ENCODE measurements at regions not wholly inside any gene's neighbourhood (a gene's known extent, or its start where the extent isn't known, plus 50 kb on each side); places are given as distances from the start of the nearest gene placed in this dataset.
A peak's percentile ranks its signal among the peaks of the same experiment; 100 is the strongest.
"Not testable (repeated sequence)": the region's sequence is repeated elsewhere in the genome, so short reads cannot be mapped to it uniquely, and the experiment has no call there.

DNA sequence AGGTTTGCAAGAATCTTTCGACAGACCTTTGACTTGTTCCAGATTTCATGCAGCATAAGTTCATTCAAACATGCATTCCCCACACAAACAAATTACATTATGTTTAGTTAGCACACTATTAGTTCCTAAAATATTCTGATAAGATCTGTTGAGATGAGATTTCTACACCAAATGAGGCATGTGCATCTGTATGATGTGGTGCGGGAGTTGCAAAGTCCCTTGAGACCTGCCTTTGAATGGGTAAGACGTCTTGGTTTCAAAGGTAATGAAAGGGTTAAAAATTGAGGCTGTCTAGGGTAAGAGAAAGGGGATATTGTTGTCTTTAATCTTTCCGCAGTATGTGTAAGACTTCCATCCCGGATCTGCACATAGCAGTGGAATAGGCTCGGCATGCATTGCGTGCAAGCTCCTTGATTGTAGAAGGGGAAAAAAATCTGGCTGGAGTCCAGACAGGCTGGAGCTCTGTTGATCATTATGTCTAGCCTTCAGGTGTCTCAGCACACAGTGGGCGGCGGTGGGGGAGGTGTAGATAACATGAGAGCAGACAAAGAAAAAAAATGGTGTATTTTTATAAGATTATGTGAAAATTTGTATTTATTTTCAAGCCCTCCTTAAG is 296.6 kb downstream of the PTPRC start:
- peak; percentile 68 for DNase-seq

DNA sequence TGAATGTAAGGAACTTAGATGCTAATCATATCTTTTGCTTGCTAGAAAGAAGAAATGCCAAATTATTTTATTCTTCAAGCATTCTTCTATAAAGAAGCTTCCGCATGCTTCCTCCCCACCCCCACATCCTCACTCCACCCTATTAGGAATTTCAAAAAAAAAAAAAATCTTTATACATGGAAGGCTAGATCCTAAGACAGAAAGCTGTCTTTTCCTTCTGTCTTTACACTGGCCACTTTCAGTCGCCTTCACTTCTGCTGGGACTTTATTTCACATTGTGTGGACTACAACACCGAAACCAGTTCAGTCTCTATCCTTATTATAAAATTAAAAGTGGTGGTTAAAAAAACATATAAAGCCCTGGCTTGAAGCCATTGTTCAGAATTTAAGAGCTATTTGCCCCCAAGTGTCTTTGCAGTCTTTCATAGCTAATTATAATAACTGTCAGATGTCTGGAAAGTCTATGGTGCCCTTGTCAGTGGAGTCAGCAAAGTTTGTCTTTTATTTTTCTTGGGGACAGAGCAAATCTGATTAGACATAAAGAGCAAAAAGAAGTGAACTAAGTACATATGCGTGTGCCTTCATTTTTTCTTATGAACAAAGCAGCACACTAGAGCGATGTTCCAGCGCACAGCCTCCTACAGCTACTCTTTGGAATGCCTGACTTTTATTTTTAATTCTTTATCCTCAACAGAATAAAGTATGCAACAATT is 297.7 kb downstream of the PTPRC start:
- DNase-seq, result no peak

DNA sequence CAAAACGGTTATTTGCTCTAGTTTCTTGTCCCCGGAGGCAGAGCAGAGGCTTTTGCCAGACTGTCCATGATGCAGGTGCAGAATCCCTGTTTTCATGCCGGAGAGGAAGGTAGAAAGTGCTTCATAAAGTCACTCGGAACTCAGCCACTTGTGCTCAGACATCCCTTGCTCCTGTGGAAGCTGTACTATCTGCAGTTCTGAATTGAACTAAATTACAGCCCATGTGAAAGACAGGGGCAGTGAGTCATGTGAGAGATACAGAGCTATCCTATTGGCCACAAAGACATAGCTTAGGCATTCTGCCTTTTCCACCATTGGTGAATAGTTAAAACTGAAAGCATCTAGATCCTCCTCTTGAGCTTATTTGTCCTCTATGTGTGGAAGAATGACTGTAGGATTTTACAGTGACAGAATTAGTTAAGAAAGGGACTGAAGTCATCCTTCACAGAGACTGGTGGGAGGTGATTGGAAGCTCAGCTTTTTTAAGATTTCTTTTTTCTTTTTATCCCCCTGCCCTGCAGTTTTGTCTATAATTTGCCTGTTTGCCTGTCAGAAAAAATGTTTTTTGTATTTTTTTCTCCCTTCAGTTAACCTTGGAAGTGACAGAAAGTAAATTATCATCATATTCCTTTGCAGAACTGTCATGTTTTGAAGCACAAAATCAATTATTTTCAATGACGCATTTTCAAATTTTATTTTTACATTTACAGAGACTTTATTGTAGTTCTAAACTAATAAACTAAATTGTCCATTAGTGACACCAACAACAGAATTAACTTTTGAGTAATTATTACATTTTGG is 298.6 kb downstream of the PTPRC start:
- peak; percentile 40 for DNase-seq

DNA sequence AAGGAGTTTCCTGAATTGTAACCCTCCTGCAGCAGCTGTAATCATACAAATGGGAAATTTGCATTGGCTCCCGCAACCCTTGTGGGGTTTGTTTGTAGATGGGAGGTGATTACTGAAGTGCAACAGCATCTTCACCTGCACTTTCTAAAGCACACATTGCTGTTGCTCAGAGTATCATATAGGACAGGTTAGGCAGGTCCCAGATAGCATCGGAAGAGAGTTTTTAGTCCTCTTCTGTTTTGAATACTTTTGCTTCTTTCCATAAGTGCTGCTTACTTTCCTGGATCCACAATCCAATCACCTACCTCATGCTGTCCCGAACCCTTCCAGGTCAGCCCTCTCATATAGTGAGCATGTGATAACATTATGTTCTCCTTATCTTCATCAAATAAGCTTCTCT is 300.4 kb downstream of the PTPRC start:
- no peak for DNase-seq

DNA sequence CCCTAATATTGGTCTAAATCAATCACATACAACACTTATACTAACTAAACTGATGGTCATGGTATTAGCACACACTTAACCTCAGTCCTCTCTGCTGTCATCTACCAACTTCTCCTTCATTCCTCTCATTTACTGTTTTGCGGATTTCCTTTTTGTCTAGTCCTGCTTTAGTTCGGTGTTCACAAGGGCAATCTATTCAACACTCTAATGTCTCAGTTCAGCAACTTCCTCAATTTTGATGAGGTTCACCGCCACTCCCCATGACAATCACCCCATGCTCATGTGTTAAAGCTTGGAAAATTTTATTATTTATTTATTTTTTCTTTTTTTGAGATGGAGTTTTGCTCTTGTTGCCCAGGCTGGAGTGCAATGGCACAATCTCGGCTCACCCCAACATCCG is 301.1 kb downstream of the PTPRC start:
- no peak for DNase-seq

DNA sequence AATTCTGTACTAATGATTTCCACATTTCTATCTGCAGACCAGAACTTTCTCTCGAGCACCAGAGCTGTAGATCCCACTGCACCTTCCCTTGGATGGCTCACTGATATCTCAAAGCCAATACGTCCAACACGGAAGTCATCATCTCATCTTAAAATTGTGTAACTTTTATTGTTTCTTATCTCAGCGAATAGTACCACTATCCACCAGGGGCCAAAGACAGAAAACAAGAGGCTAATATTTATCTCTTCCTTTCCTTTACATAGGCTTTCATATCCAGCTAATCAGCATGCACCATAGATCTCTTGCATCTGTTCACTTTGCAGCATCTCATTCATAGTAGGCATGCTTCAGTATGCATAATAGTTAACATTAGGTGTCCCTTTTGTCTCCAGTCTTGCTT is 303.6 kb downstream of the PTPRC start:
- no peak for DNase-seq

DNA sequence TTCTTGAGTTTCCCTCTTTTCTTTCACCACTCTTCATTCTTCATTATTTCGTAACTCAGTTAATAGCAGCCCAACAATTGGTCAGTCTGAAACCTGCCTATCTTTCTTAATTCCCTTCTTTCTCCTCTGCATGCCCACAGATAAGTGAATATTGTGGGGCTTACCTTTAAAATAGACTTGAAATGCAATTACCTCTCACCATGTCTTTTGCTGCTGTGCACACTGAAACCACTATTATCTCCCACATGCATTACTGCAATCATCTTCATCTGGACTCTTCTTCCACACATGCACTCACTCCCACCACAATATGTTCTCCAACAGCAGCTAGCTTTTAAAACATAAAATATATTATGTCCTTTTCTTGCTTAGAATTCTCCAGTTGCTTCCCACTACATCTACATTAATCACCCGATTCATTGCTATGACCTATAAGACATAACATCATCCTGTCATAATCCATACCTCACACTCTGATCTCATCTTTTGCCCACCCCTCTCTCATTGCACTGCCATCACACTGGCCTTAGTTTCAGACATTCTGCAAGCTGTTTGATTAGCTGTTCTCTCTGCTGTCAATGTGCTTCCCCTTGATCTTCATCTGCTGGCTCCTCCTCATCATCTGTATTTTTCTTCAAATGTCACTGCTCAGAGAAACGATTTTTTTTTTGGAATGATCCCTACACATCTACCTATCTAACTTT is 304.8 kb downstream of the PTPRC start:
- no peak for DNase-seq

DNA sequence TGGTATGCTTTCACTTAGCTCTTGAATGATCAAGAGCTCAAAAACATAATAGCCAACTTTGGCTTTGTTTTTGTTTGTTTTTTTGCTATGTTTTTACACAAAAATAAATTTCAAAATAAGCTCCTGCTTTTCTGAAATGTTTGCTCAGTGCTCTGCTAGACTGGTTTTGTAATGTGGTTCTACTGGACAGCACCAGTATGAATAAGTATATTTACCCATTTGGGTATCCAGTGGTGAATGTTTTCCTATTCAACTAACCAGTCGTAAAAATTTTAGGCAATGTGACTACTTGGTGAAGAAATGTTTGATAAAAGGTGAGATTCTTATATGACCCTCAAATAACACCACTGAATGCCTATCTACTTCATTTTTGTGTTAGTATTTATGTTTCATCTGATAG is 308.6 kb downstream of the PTPRC start:
- DNase-seq, result no peak

DNA sequence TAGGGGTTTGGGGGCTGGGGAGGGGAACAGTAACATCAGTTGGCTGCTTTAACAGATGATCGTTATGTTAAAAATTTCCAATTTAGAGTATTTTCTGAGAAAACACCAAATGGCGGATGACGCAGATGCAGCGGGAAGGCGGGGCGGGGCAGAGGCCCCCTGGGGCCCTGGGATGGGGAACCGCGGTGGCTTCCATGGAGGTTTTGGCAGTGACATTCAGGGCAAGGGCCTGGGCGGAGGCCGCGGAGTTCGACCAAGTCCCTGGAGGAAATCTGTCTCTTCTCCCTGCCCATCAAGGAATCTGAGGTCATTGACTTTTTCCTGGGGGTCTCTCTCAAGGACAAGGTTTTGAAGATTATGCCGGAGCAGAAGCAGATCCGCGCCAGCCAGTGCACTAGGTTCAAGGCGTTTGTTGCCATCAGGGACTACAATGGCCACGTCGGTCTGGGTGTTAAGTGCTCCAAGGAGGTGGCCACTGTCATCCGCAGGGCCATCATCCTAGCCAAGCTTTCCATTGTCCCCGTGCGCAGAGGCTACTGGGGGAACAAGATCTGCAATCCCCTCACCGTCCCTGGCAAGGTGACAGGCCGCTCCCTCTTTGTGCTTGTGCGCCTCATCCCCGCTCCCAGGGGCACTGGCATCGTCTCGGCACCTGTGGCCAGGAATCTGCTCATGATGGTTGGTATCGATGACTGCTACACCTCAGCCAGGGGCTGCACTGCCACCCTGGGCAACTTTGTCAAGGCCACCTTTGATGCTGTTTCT is 310.2 kb downstream of the PTPRC start:
- no peak for DNase-seq

DNA sequence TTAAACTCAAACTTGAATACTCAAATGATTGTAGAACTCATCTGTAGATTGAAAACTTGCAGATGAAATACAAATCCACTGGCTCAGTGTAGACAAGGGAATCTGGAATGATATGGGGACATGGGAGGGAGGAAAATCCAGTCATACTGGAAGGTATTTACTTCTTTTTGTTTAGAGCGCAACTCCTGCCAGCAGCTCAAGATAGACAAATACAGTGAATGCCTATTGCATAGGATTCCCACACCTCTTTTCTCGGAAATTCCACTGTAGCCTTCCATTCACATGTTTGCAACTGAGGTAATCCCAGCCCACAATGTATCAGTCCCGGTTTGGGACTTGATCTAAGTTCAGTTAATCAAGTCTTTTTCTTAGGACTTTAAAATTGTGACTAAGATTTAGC is 311.2 kb downstream of the PTPRC start:
- DNase-seq, result no peak

DNA sequence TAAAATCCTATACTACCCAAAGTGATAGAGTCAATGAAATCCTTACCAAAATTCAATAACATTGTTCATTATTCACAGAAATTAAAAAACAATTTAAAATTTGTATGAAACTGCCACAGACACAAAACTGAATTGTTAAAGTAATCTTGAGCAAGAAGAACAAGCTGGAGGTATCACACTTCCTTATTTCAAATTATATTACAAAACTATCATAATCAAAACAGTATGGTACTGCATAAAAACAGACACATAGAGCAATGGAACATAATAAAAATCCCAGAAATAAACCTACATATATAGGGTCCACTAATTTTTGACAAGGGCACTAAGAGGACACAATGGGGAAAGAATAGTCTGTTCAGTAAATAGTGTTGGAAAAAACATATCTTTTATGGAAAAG is 316.2 kb downstream of the PTPRC start:
- DNase-seq, result no peak

DNA sequence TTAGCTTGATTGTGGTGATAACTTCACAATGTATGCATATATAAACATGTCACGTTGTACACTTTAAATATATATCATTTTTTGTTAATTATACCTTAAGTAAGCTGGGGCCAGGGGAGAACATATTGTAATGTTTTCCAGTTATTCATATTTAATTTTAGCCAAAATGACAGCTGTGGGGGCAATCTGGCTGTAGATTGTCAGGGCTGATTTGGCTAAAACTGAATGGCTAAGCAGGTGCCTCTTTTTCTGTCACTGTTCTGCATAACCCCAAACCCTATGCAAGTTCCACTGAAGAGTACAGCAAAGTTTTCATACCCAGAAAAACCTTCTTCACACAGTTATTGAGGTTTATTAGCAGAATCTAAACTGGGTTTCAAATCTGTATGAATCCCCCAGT is 318.2 kb downstream of the PTPRC start:
- DNase-seq, result no peak

DNA sequence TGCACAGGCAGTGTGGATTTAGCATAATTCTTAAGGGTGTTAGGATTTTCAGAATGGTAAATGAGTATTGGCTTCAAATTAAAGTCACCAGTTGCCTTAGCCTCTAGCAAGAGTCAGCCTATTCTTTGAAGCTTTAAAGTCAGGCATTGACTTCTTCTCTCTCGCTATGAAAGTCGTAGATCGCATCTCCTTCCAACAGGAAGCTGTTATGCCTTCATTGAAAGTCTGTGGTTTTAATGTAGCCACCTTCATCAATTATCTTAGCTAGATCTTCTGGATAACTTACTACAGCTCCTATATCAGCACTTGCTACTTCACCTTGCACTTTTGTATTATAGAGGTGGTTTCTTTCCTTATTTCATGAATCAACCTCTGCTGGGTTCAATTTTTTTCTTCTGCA is 320.2 kb downstream of the PTPRC start:
- DNase-seq, result no peak

DNA sequence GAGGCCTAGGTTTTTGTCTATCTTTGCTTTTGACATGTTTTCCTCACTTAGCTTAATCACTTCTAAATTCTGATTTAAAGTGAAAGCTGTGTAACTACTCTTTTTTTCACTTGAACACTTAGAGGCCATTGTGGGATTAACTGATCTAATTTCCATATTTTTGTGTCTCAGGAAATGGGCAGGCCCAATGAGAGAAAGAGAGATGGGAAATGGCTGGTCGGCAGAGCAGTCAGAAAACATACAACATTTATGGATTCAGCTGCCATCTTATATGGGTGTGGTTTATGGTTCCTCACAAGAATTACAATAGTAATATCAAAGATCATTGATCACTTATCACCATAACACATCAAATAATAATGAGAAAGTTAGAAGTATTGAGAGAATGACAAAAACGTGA is 320.8 kb downstream of the PTPRC start:
- DNase-seq, result no peak

DNA sequence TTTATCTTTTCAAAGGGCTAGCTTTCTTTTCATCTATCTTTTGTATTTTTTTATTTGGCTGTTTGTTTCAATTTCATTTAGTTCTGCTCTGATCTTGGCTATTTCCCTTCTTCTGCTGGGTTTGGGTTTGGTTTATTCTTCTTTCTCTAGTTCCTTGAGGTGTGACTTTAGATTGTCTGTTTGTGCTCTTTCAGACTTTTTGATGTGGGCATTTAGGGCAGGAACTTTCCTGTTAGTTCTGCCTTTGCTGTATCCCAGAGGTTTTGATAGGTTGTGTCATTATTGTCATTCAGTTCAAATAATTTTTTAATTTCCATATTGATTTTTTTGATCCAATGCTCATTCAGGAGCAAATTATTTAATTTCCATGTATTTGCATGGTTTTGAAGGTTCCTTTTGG is 325.0 kb downstream of the PTPRC start:
- DNase-seq, result not testable (repeated sequence)

DNA sequence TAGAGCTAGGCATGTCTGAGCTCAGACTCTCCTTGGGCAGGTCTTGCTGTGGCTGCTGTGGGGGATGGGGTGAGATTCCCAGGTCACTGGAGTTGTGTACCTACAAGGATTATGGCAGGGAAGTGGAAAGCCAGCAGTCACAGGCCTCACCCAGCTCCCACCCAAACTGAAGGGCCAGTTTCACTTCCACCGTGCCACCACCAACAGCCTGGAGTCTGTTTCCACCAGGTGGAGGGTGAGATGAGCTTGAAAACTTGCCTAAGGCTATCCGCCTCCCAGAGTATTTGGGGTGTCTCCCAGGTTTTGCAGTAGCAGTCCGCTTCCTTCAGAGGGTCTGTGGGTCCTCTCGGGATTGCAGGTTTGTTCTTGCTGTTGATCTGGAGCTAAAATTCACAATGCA is 327.7 kb downstream of the PTPRC start:
- DNase-seq, result no peak

DNA sequence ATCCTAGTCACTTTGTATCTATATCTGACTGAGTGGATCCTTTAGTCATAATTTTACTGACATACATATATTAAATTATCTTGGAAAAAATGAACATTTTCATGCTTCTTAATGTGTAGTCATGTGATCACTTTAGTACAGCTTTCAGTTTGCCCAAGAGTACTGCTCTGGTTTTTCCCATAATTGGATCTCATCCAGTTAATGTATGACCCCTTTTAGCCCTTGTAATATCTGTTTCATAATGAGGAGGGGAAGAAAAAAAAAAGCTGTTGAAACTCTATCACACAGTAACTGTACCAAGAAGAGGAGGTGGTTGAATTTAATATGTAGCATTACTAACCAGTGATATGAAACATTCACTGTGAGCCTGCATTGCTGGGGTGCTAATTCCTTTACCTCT is 328.7 kb downstream of the PTPRC start:
- DNase-seq, result no peak

DNA sequence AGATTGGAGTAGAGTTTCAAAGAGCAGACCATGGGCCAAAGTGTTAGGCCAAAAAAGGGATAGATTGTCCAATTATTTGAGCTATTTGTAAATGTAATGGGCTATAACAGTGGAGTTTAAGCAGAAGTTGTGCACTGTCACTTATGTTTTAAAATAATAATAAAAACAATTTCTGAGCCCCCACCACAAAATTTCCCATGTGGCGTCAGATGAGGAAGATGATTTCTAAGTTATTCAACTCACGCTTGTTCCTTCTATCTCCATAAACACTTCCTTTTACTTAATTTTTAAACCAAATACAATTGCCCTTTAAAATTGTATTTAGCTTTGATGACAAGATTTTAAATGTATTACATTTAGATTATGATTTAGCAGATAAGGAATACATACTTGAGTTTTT is 330.0 kb downstream of the PTPRC start:
- no peak for DNase-seq

DNA sequence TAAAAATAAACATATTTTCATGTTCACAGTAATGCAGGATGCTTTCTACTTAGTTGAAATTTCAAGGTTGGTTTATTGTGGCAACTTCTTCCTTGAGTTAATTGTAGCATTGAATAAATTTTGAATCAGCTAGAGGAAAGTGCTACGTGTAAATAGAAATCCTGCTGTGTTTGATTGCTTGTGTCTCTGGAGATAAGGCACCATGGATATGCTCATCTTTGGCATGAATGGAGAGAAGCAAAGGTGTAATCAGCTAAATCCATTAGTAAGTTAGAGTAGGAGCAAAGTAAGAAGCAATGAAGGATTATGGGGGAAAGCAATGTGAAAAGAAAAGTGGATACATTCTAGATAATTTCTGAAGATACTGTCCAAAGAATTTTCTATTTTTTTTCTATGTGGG is 331.1 kb downstream of the PTPRC start:
- no peak for DNase-seq

DNA sequence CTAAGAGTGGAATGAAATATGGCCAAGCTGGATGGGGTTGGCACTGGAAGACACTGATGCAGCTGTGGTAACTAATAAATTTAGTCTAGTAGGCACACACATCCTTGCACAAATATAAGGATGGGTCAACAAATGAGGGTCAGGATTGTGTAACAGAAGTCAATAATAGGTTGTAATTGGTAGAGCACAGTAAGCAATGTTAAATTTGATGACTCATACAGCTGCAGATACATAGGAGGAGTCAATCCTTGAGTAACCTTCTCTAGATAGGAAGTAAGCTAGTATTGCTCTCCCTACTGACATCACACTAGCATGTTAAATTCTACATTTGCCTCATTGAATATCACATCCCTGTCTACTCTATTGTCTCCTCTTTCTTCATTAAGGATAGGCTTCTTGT is 332.1 kb downstream of the PTPRC start:
- no peak for DNase-seq

DNA sequence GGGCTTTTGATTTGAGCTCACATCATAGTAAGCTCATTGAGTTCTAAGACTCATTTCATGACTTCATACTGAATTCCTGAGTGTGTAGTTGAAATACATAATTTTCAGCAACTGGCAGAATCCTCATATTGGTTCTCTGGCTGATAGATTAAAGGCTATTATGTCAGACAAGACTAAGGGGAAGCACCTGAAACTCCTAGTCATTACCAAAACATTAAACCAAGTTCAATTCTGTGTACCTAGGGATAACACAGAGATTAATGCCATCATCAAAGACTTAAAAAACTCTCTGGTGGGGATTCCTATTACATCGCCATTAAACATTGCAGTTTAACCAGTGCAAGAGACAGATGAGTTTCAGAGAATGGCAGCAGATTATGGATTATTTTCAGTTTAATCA is 339.1 kb downstream of the PTPRC start:
- DNase-seq, result no peak

DNA sequence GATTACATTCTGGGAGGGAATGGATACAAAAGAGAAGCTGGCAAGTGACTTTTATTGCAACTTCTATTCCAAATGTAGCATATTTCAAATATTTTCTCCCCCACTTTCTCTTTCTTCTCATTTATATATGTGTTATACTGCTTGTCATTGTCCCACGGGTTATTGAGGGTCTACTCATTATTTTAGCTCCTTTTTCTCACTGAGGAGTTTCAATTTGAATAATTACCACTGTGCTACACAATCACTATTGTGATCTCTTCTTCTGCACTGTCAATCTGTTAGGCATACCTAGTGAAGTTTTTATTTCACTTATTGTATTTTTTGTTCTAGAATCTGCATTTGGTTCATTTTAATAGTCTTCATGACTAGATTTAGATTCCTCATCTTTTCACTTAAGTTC is 339.7 kb downstream of the PTPRC start:
- DNase-seq, result no peak

DNA sequence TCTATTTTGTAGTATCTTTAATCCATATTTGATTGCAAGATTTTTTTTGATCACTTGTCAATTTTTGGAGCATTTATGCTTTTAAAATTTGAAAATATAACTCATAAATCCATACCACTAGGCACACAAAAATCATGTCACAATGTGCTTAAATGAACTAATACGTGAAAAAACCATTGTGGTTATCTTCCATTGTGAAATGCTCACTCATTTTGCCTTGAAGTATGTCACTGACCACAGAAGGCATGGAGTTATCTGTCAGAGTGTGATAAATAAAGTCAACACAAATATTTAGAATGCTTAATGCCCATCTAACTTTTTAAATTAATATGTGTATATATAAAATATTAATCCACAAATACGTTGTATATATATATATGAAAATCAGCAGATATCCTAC is 347.2 kb downstream of the PTPRC start:
- no peak for DNase-seq

Measured in activated gamma-delta T cell treated with Interleukin-2 at 50 U/mL for 16 hours (primary cell).